H9 (cell line): ENCODE measurements at regions not wholly inside any gene's neighbourhood (a gene's known extent, or its start where the extent isn't known, plus 50 kb on each side); places are given as distances from the start of the nearest gene placed in this dataset.
"Not testable (repeated sequence)": the region's sequence is repeated elsewhere in the genome, so short reads cannot be mapped to it uniquely, and the experiment has no call there.

ENCODE experiments used
- DNase-seq: peaks from one replicate; pipeline ENCODE4 v3.0.0-alpha.2; 2017
- H2AFZ ChIP-seq: one replicate; pipeline ENCODE4 v1.6.1; 2013; ENCODE audit warnings: mild to moderate bottlenecking, low read length, control low read depth, moderate library complexity
- H2AK5ac ChIP-seq: 2 replicates; pipeline ENCODE4 v1.6.1; 2013; ENCODE audit warnings: low read length, control low read depth, mixed read lengths; ENCODE audit not compliant: insufficient read length
- H2BK120ac ChIP-seq: one replicate; pipeline ENCODE4 v1.6.1; 2013; ENCODE audit warnings: low read depth, mild to moderate bottlenecking, low read length, control low read depth, inconsistent platforms; ENCODE audit not compliant: poor library complexity, severe bottlenecking
- H2BK12ac ChIP-seq: 2 replicates; pipeline ENCODE4 v1.6.1; 2013; ENCODE audit warnings: low read length, control low read depth, mixed read lengths, low read depth; ENCODE audit not compliant: insufficient read length
- H2BK15ac ChIP-seq: 2 replicates; pipeline ENCODE4 v1.6.1; 2013; ENCODE audit warnings: low read depth, low read length, control low read depth
- H2BK20ac ChIP-seq: one replicate; pipeline ENCODE4 v1.6.1; 2013; ENCODE audit warnings: low read depth, mild to moderate bottlenecking, low read length, control low read depth, inconsistent platforms; ENCODE audit not compliant: poor library complexity, severe bottlenecking
- H2BK5ac ChIP-seq: 2 replicates; pipeline ENCODE4 v1.6.1; 2013; ENCODE audit warnings: low read length, control low read depth, mixed read lengths; ENCODE audit not compliant: insufficient read length
- H3K14ac ChIP-seq: 2 replicates; pipeline ENCODE4 v1.6.1; 2013; ENCODE audit warnings: low read length, control low read depth; ENCODE audit not compliant: insufficient read depth
- H3K18ac ChIP-seq: 2 replicates; pipeline ENCODE4 v1.6.1; 2013; ENCODE audit warnings: low read depth, mild to moderate bottlenecking, mixed read lengths, low read length, control low read depth; ENCODE audit not compliant: insufficient read length
- H3K23ac ChIP-seq: 2 replicates; pipeline ENCODE4 v1.6.1; 2013; ENCODE audit warnings: low read length, control low read depth, mixed read lengths, low read depth; ENCODE audit not compliant: insufficient read length
- H3K23me2 ChIP-seq: 2 replicates; pipeline ENCODE4 v1.6.1; 2013; ENCODE audit warnings: low read depth, mild to moderate bottlenecking, mixed read lengths, low read length, control low read depth; ENCODE audit not compliant: insufficient read length, poor library complexity, severe bottlenecking
- H3K27ac ChIP-seq: 2 replicates; pipeline ENCODE4 v1.5.1; 2013; ENCODE audit warnings: low read length, control low read depth, mixed read lengths, low read depth; ENCODE audit not compliant: insufficient read length
- H3K27me3 ChIP-seq: 2 replicates; pipeline ENCODE4 v1.6.1; 2013; ENCODE audit warnings: low read length, control low read depth, inconsistent platforms; ENCODE audit not compliant: insufficient read depth
- H3K4ac ChIP-seq: 2 replicates; pipeline ENCODE4 v1.6.1; 2013; ENCODE audit warnings: low read depth, mild to moderate bottlenecking, control low read depth, inconsistent platforms, low read length, moderate library complexity
- H3K4me1 ChIP-seq: 2 replicates; pipeline ENCODE4 v1.6.1; 2013; ENCODE audit warnings: low read length, control low read depth, inconsistent platforms; ENCODE audit not compliant: insufficient read depth
- H3K4me2 ChIP-seq: 2 replicates; pipeline ENCODE4 v1.6.1; 2013; ENCODE audit warnings: low read length, control low read depth, mixed read lengths; ENCODE audit not compliant: insufficient read length, insufficient read depth
- H3K56ac ChIP-seq: 2 replicates; pipeline ENCODE4 v1.6.1; 2013; ENCODE audit warnings: low read depth, mild to moderate bottlenecking, mixed read lengths, low read length, control low read depth; ENCODE audit not compliant: insufficient read length
- H3K79me1 ChIP-seq: 2 replicates; pipeline ENCODE4 v1.6.1; 2013; ENCODE audit warnings: low read depth, mild to moderate bottlenecking, moderate library complexity, low read length, control low read depth, inconsistent platforms; ENCODE audit not compliant: insufficient read depth, poor library complexity, severe bottlenecking
- H3K79me2 ChIP-seq: 2 replicates; pipeline ENCODE4 v1.6.1; 2013; ENCODE audit warnings: low read length, control low read depth, inconsistent platforms; ENCODE audit not compliant: insufficient read depth
- H3K9ac ChIP-seq: 2 replicates; pipeline ENCODE4 v1.6.1; 2013; ENCODE audit warnings: low read length, control low read depth, mixed read lengths; ENCODE audit not compliant: insufficient read length; ENCODE audit errors: extremely low read depth
- H3K9me3 ChIP-seq: one replicate; pipeline ENCODE4 v1.6.1; 2013; ENCODE audit warnings: low read depth, low read length, inconsistent platforms; ENCODE audit not compliant: control insufficient read depth
- H3T11ph ChIP-seq: one replicate; pipeline ENCODE4 v1.6.1; 2013; ENCODE audit warnings: mild to moderate bottlenecking, low read length, control low read depth, inconsistent platforms
- H4K20me1 ChIP-seq: one replicate; pipeline ENCODE4 v1.6.1; 2013; ENCODE audit not compliant: control insufficient read depth, insufficient read length, insufficient read depth
- H4K5ac ChIP-seq: 2 replicates; pipeline ENCODE4 v1.6.1; 2013; ENCODE audit warnings: low read depth, mild to moderate bottlenecking, mixed read lengths, low read length, control low read depth; ENCODE audit not compliant: insufficient read length
- H4K8ac ChIP-seq: replicated peaks from 2 replicates; pipeline ENCODE4 v1.6.1; 2013; ENCODE audit warnings: low read length, control low read depth, mixed read lengths, low read depth; ENCODE audit not compliant: insufficient read length
- H4K91ac ChIP-seq: 2 replicates; pipeline ENCODE4 v1.6.1; 2013; ENCODE audit warnings: low read depth, mild to moderate bottlenecking, moderate library complexity, mixed read lengths, low read length, control low read depth; ENCODE audit not compliant: insufficient read length
- H3K27ac Mint-ChIP-seq, 3 experiments: 2 replicates in 2 of 3; 3 replicates in 1 of 3; pipeline ENCODE4 v1.8.0; 2020 to 2021; ENCODE audit warnings: mixed read lengths in 3 of 3, mild to moderate bottlenecking in 1 of 3, moderate library complexity in 1 of 3
- H3K27me3 Mint-ChIP-seq: 2 replicates; pipeline ENCODE4 v1.8.0; 2021; ENCODE audit warnings: low read depth, mild to moderate bottlenecking, moderate library complexity, mixed read lengths
- H3K36me3 Mint-ChIP-seq, 3 experiments: 2 replicates in 2 of 3; 3 replicates in 1 of 3; pipeline ENCODE4 v1.8.0; 2020 to 2021; ENCODE audit warnings: low read depth in 3 of 3, mixed read lengths in 3 of 3; ENCODE audit not compliant: insufficient read depth in 1 of 3
- H3K4me1 Mint-ChIP-seq, 2 experiments: 2 replicates each; pipeline ENCODE4 v1.8.0; 2020; ENCODE audit warnings: mixed read lengths in 2 of 2
- H3K4me3 Mint-ChIP-seq, 2 experiments: 2 replicates in 1 of 2; 3 replicates in 1 of 2; pipeline ENCODE4 v1.8.0; 2020 to 2021; ENCODE audit warnings: mild to moderate bottlenecking in 2 of 2, mixed read lengths in 2 of 2, moderate library complexity in 1 of 2
- H3K9me3 Mint-ChIP-seq, 2 experiments: 2 replicates in 1 of 2; 3 replicates in 1 of 2; pipeline ENCODE4 v1.8.0; 2020; ENCODE audit warnings: mild to moderate bottlenecking in 2 of 2, mixed read lengths in 2 of 2, moderate library complexity in 1 of 2
- WGBS: extraction: QIAGEN DNeasy Blood & Tissue Kit; methylation state at CpG from one replicate; pipeline ENCODE4 v1.1.7; 2013; ENCODE audit warnings: missing lambda C conversion rate, low lambda C conversion rate, mixed read lengths; ENCODE audit not compliant: insufficient read length; ENCODE audit errors: extremely low coverage; 5-methylcytosine and 5-hydroxymethylcytosine counted together

DNA sequence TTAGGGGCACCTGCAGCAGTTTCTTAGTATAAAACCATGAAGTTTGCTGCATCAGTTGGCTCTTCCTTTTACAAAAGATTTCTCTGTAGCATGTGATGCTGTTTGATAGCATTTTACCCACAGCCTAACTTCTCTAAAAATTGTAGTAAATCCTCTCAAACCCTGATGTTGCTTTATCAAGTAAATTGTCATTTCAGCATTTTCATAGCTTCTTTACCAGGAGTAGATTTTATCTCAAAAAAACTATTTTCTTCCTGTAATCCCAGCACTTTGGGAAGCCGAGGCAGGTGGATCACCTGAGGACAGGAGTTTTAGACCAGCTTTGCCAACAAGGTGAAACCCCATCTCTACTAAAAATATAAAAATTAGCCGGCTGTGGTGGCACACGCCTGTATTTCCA is 144.5 kb upstream of the FOLH1 start:
- H2BK15ac ChIP-seq, H3K14ac ChIP-seq, H3K4me1 Mint-ChIP-seq, H3K4ac ChIP-seq, H3K4me3 Mint-ChIP-seq, H3K79me2 ChIP-seq, H3K4me1 ChIP-seq, H4K5ac ChIP-seq, H3T11ph ChIP-seq, H2BK120ac ChIP-seq, H4K20me1 ChIP-seq, H4K91ac ChIP-seq, H3K9ac ChIP-seq, H3K27ac Mint-ChIP-seq, H3K27ac ChIP-seq, H3K23me2 ChIP-seq, H2AK5ac ChIP-seq, H2BK20ac ChIP-seq, H3K4me2 ChIP-seq, H3K9me3 ChIP-seq, H3K23ac ChIP-seq, H2AFZ ChIP-seq, H2BK12ac ChIP-seq, H3K79me1 ChIP-seq, H4K8ac ChIP-seq, H3K56ac ChIP-seq, H3K27me3 Mint-ChIP-seq, H3K36me3 Mint-ChIP-seq, H3K27me3 ChIP-seq, H3K18ac ChIP-seq, H2BK5ac ChIP-seq, DNase-seq: not testable (repeated sequence)
- WGBS, result no CpG with 5 or more reads among the region's 3 CpGs
- H3K9me3 Mint-ChIP-seq, result peaks cover 24 to 70% of the 10 kb centered on the region in 2 experiments

DNA sequence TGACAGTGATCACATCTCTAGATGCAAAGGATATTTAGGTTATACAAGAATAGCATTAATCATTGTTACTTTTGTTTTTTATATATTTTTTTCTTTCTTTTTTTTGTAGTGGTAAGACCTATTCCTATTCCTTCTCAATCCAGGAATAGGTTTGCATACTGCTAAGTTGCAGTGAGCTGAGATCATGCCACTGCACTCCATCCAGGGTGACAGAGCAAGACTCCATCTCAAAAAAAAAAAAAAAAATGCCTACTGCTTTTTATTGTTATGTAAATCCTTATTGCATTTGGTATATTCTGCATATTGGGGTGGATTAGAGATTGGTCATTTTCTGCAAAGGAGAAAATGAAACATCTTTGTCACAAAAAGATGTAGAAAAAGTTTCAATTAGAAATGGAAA is 138.2 kb upstream of the FOLH1 start:
- H3K27ac Mint-ChIP-seq, DNase-seq, H3K27me3 Mint-ChIP-seq, H3K4ac ChIP-seq, H2AFZ ChIP-seq, H2BK20ac ChIP-seq, H4K20me1 ChIP-seq, H3K18ac ChIP-seq, H4K5ac ChIP-seq, H3K4me3 Mint-ChIP-seq, H2AK5ac ChIP-seq, H3K27ac ChIP-seq, H3K56ac ChIP-seq, H2BK12ac ChIP-seq, H2BK5ac ChIP-seq, H3K23me2 ChIP-seq, H3K27me3 ChIP-seq, H3K79me2 ChIP-seq, H3K79me1 ChIP-seq, H3K9me3 ChIP-seq, H2BK15ac ChIP-seq, H3K36me3 Mint-ChIP-seq, H3K4me2 ChIP-seq, H4K8ac ChIP-seq, H3T11ph ChIP-seq, H4K91ac ChIP-seq, H3K9ac ChIP-seq, H3K23ac ChIP-seq, H3K4me1 ChIP-seq, H2BK120ac ChIP-seq, H3K4me1 Mint-ChIP-seq, H3K14ac ChIP-seq: not testable (repeated sequence)
- H3K9me3 Mint-ChIP-seq, result peaks cover 14 to 53% of the 10 kb centered on the region in 2 experiments
